ENCODE measurements at regions not wholly inside any gene's neighbourhood (a gene's known extent, or its start where the extent isn't known, plus 50 kb on each side); places are given as distances from the start of the nearest gene placed in this dataset.
"Not testable (repeated sequence)": the region's sequence is repeated elsewhere in the genome, so short reads cannot be mapped to it uniquely, and the experiment has no call there.

- H3K4me3 ChIP-seq: no peak overlapping the region
- H3K27ac ChIP-seq: no peak overlapping the region
Measured at GRCh38 chr11:109667719-109668118, 245.7 kb downstream of the C11orf87 start.

GRCh38 chr11:109668973-109669634 is 247.1 kb downstream of the C11orf87 start:
- Histone ChIP-seq H3K27ac (no peak overlapping the region), H3K4me3 (no peak overlapping the region)

- Histone ChIP-seq H3K4me3 (no peak overlapping the region), H3K27ac (no peak overlapping the region)
Measured at GRCh38 chr11:109677231-109677630, 255.2 kb downstream of the C11orf87 start.

GRCh38 chr11:109677876-109678275 is 255.9 kb downstream of the C11orf87 start:
- no peak overlapping the region for H3K27ac ChIP-seq
- H3K4me3 ChIP-seq: no peak overlapping the region

GRCh38 chr11:109680127-109680526 is 258.1 kb downstream of the C11orf87 start:
- H3K27ac ChIP-seq: no peak overlapping the region
- no peak overlapping the region for H3K4me3 ChIP-seq

- H3K4me3 ChIP-seq, H3K27ac ChIP-seq: not testable (repeated sequence)
Measured at GRCh38 chr11:109682788-109683187, 260.8 kb downstream of the C11orf87 start.

GRCh38 chr11:109695696-109696095 is 273.7 kb downstream of the C11orf87 start:
- no peak overlapping the region for H3K27ac ChIP-seq

GRCh38 chr11:109696191-109696897 is 274.4 kb downstream of the C11orf87 start:
- H3K4me3 ChIP-seq: no peak overlapping the region

More at GRCh38 chr11:109695696-109696095, 273.7 kb downstream of the C11orf87 start:
- H3K4me3 ChIP-seq: no peak overlapping the region

GRCh38 chr11:109697140-109697843 is 275.3 kb downstream of the C11orf87 start:
- no peak overlapping the region for H3K4me3 ChIP-seq
- no peak overlapping the region for H3K27ac ChIP-seq

More at GRCh38 chr11:109696191-109696897, 274.4 kb downstream of the C11orf87 start:
- H3K27ac ChIP-seq: no peak overlapping the region

GRCh38 chr11:109698237-109698636 is 276.2 kb downstream of the C11orf87 start:
- H3K4me3 ChIP-seq: no peak overlapping the region
- no peak overlapping the region for H3K27ac ChIP-seq

GRCh38 chr11:109704432-109704831 is 282.4 kb downstream of the C11orf87 start:
- no peak overlapping the region for H3K27ac ChIP-seq
- no peak overlapping the region for H3K4me3 ChIP-seq

- Histone ChIP-seq H3K27ac (no peak overlapping the region), H3K4me3 (no peak overlapping the region)
Measured at GRCh38 chr11:109706945-109707344, 285.0 kb downstream of the C11orf87 start.

GRCh38 chr11:109707411-109707810 is 285.4 kb downstream of the C11orf87 start:
- Histone ChIP-seq H3K4me3 (no peak overlapping the region), H3K27ac (no peak overlapping the region)

GRCh38 chr11:109708184-109708583 is 286.2 kb downstream of the C11orf87 start:
- Histone ChIP-seq H3K4me3 (no peak overlapping the region), H3K27ac (no peak overlapping the region)

GRCh38 chr11:109714444-109714843 is 292.5 kb downstream of the C11orf87 start:
- H3K4me3 ChIP-seq, H3K27ac ChIP-seq: not testable (repeated sequence)

- H3K27ac ChIP-seq, H3K4me3 ChIP-seq: not testable (repeated sequence)
Measured at GRCh38 chr11:109715424-109715823, 293.4 kb downstream of the C11orf87 start.

GRCh38 chr11:109726061-109726460 is 304.1 kb downstream of the C11orf87 start:
- no peak overlapping the region for H3K4me3 ChIP-seq

GRCh38 chr11:109728056-109728455 is 306.1 kb downstream of the C11orf87 start:
- no peak overlapping the region for H3K4me3 ChIP-seq
- no peak overlapping the region for H3K27ac ChIP-seq

More at GRCh38 chr11:109726061-109726460, 304.1 kb downstream of the C11orf87 start:
- no peak overlapping the region for H3K27ac ChIP-seq

GRCh38 chr11:109729761-109730160 is 307.8 kb downstream of the C11orf87 start:
- no peak overlapping the region for H3K4me3 ChIP-seq
- H3K27ac ChIP-seq: no peak overlapping the region

GRCh38 chr11:109730669-109731068 is 308.7 kb downstream of the C11orf87 start:
- no peak overlapping the region for H3K27ac ChIP-seq
- H3K4me3 ChIP-seq: no peak overlapping the region

GRCh38 chr11:109731451-109731850 is 309.5 kb downstream of the C11orf87 start:
- H3K27ac ChIP-seq: no peak overlapping the region

More at GRCh38 chr11:109731451-109731850, 309.5 kb downstream of the C11orf87 start:
- H3K4me3 ChIP-seq: no peak overlapping the region

All from skin epidermis (tissue), 12 donors.